Neural progenitor cell (in vitro differentiated cells): ENCODE measurements at regions not wholly inside any gene's neighbourhood (a gene's known extent, or its start where the extent isn't known, plus 50 kb on each side); places are given as distances from the start of the nearest gene placed in this dataset.

Experiments
- CTCF ChIP-seq: fragments of 200-600 bp; sonication (generic); IDR thresholded peaks from 2 replicates; pipeline ENCODE4 v1.5.1; 2017; ENCODE audit warnings: antibody characterized with exemption, mild to moderate bottlenecking
- EZH2 ChIP-seq: fragments of 200-600 bp; sonication (generic); IDR thresholded peaks from 2 replicates; pipeline ENCODE4 v1.6.1; 2017; ENCODE audit warnings: antibody characterized with exemption, mild to moderate bottlenecking, moderate library complexity

GRCh38 chr16:59907611-59908010 lies 1173.5 kb upstream of the GOT2 start:
- TF ChIP-seq EZH2 (no peak), CTCF (no peak)
